Ovary (tissue), 3 donors: ENCODE measurements at regions not wholly inside any gene's neighbourhood (a gene's known extent, or its start where the extent isn't known, plus 50 kb on each side); places are given as distances from the start of the nearest gene placed in this dataset.

ENCODE experiments used
- POLR2A ChIP-seq: fragments of 450-650 bp; IDR thresholded peaks from one replicate; pipeline ENCODE4 v1.6.1; 2017; ENCODE audit warnings: antibody characterized with exemption, mild to moderate bottlenecking, moderate library complexity
- TF ChIP-seq, protein P1 (sequence below), 3 donors: fragments of 450-650 bp in 2 of 3; fragments of 200-600 bp in 1 of 3; IDR thresholded peaks; one replicate each; pipeline versions ENCODE4 v1.5.1 to v1.8.0; 2016 to 2022; ENCODE audit warnings: antibody characterized with exemption in 3 of 3, mild to moderate bottlenecking in 1 of 3
- donor health status: DM: no; HTN: no; CAD: no.

DNA sequence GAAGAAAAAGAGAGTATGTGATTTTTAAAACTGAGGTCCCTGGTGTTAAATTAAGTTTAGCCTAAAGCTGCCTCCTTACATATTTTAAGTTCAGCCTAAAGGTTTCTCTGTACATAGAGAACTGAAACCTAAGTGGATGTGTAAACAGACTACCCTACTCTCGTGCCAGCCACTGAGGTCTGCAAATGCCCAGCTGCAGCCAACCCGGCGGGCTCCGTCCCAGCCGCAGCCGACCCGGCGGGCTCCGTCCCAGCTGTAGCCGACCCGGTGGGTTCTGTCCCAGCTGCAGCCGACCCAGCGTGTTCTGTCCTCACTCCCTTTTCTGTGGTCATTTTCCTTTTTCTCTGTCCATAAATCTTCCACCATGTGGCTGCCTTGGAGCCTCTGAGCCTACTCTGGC lies 97.2 kb upstream of the SFSWAP start:
- TF ChIP-seq POLR2A = no peak
- TF ChIP-seq, protein P1, sequence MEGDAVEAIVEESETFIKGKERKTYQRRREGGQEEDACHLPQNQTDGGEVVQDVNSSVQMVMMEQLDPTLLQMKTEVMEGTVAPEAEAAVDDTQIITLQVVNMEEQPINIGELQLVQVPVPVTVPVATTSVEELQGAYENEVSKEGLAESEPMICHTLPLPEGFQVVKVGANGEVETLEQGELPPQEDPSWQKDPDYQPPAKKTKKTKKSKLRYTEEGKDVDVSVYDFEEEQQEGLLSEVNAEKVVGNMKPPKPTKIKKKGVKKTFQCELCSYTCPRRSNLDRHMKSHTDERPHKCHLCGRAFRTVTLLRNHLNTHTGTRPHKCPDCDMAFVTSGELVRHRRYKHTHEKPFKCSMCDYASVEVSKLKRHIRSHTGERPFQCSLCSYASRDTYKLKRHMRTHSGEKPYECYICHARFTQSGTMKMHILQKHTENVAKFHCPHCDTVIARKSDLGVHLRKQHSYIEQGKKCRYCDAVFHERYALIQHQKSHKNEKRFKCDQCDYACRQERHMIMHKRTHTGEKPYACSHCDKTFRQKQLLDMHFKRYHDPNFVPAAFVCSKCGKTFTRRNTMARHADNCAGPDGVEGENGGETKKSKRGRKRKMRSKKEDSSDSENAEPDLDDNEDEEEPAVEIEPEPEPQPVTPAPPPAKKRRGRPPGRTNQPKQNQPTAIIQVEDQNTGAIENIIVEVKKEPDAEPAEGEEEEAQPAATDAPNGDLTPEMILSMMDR (IDR thresholded peaks at IDR 0.05) = no peak
